ENCODE measurements at regions not wholly inside any gene's neighbourhood (a gene's known extent, or its start where the extent isn't known, plus 50 kb on each side); places are given as distances from the start of the nearest gene placed in this dataset.

GRCh38 chr10:55065185-55065584, 264.2 kb upstream of the PCDH15 start:
- TF ChIP-seq EZH2 (optimal IDR thresholded peaks at IDR 0.05; ENCODE audit: low read depth, low read length): no peak
- no peak for TF ChIP-seq CTCF (IDR thresholded peaks at IDR 0.05; ENCODE audit: low read length)
